ENCODE measurements at regions not wholly inside any gene's neighbourhood (a gene's known extent, or its start where the extent isn't known, plus 50 kb on each side); places are given as distances from the start of the nearest gene placed in this dataset.

- Histone ChIP-seq H3K9me2 (replicated peaks; ENCODE audit: control insufficient read depth, low read length) (no peaks in the 10 kb centered on the region), H3K9me3 (ENCODE audit: control insufficient read depth, insufficient read depth, low read length) (no peaks in the 10 kb centered on the region), H3K4me3 (ENCODE audit: low read length) (no peak overlapping the region), H3K36me3 (ENCODE audit: control insufficient read depth, low read length) (no peaks in the 10 kb centered on the region), H3K4me2 (ENCODE audit: low read length) (no peak overlapping the region), H3K27ac (ENCODE audit: low read depth, low read length) (no peak overlapping the region), H3K27me3 (ENCODE audit: control insufficient read depth, low read length) (no peaks in the 10 kb centered on the region), H3F3A (ENCODE audit: control insufficient read depth, insufficient read depth) (no peaks in the 10 kb centered on the region), H3K79me2 (ENCODE audit: control insufficient read depth, low read length) (no peaks in the 10 kb centered on the region), H3K4me1 (ENCODE audit: control insufficient read depth, low read length) (no peaks in the 10 kb centered on the region), H4K20me1 (ENCODE audit: control insufficient read depth, insufficient read depth, low read depth, low read length) (no peaks in the 10 kb centered on the region)
- no peak for TF ChIP-seq EZH2phosphoT487 (IDR thresholded peaks at IDR 0.05; ENCODE audit: borderline replicate concordance, low read length)
- TF ChIP-seq, protein P1, sequence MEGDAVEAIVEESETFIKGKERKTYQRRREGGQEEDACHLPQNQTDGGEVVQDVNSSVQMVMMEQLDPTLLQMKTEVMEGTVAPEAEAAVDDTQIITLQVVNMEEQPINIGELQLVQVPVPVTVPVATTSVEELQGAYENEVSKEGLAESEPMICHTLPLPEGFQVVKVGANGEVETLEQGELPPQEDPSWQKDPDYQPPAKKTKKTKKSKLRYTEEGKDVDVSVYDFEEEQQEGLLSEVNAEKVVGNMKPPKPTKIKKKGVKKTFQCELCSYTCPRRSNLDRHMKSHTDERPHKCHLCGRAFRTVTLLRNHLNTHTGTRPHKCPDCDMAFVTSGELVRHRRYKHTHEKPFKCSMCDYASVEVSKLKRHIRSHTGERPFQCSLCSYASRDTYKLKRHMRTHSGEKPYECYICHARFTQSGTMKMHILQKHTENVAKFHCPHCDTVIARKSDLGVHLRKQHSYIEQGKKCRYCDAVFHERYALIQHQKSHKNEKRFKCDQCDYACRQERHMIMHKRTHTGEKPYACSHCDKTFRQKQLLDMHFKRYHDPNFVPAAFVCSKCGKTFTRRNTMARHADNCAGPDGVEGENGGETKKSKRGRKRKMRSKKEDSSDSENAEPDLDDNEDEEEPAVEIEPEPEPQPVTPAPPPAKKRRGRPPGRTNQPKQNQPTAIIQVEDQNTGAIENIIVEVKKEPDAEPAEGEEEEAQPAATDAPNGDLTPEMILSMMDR (IDR thresholded peaks at IDR 0.05; ENCODE audit: low read depth, low read length, poor library complexity, severe bottlenecking): no peak
These were observed 315.0 kb downstream of the PPP1R2C start for GRCh38 chrX:42462917-42463316.

- no peaks in the 10 kb centered on the region for H3K27me3 ChIP-seq (ENCODE audit: control insufficient read depth, low read length)
- no peaks in the 10 kb centered on the region for H3K36me3 ChIP-seq (ENCODE audit: control insufficient read depth, low read length)
- no peaks in the 10 kb centered on the region for H3K4me1 ChIP-seq (ENCODE audit: control insufficient read depth, low read length)
- no peak overlapping the region for H3K4me2 ChIP-seq (ENCODE audit: low read length)
- no peak overlapping the region for H3K4me3 ChIP-seq (ENCODE audit: low read length)
- H3F3A ChIP-seq (ENCODE audit: control insufficient read depth, insufficient read depth): no peaks in the 10 kb centered on the region
- TF ChIP-seq, protein P1 (IDR thresholded peaks at IDR 0.05; ENCODE audit: low read depth, low read length, poor library complexity, severe bottlenecking): no peak
- no peak for TF ChIP-seq EZH2phosphoT487 (IDR thresholded peaks at IDR 0.05; ENCODE audit: borderline replicate concordance, low read length)
- no peaks in the 10 kb centered on the region for H3K9me3 ChIP-seq (ENCODE audit: control insufficient read depth, insufficient read depth, low read length)
- no peaks in the 10 kb centered on the region for H3K79me2 ChIP-seq (ENCODE audit: control insufficient read depth, low read length)
- H3K9me2 ChIP-seq (replicated peaks; ENCODE audit: control insufficient read depth, low read length): no peaks in the 10 kb centered on the region
- H3K27ac ChIP-seq (ENCODE audit: low read depth, low read length): no peak overlapping the region
- H4K20me1 ChIP-seq (ENCODE audit: control insufficient read depth, insufficient read depth, low read depth, low read length): no peaks in the 10 kb centered on the region
These were observed 317.3 kb downstream of the PPP1R2C start for GRCh38 chrX:42460706-42461105.

GRCh38 chrX:42459735-42460134, 318.2 kb downstream of the PPP1R2C start:
- H3K27ac ChIP-seq (ENCODE audit: low read depth, low read length): no peak overlapping the region
- no peaks in the 10 kb centered on the region for H4K20me1 ChIP-seq (ENCODE audit: control insufficient read depth, insufficient read depth, low read depth, low read length)
- no peaks in the 10 kb centered on the region for H3K36me3 ChIP-seq (ENCODE audit: control insufficient read depth, low read length)
- no peaks in the 10 kb centered on the region for H3K79me2 ChIP-seq (ENCODE audit: control insufficient read depth, low read length)
- H3K9me3 ChIP-seq (ENCODE audit: control insufficient read depth, insufficient read depth, low read length): no peaks in the 10 kb centered on the region
- no peak overlapping the region for H3K4me3 ChIP-seq (ENCODE audit: low read length)
- TF ChIP-seq, protein P1 (IDR thresholded peaks at IDR 0.05; ENCODE audit: low read depth, low read length, poor library complexity, severe bottlenecking): no peak
- TF ChIP-seq EZH2phosphoT487 (IDR thresholded peaks at IDR 0.05; ENCODE audit: borderline replicate concordance, low read length): no peak
- no peak overlapping the region for H3K4me2 ChIP-seq (ENCODE audit: low read length)
- no peaks in the 10 kb centered on the region for H3F3A ChIP-seq (ENCODE audit: control insufficient read depth, insufficient read depth)
- no peaks in the 10 kb centered on the region for H3K27me3 ChIP-seq (ENCODE audit: control insufficient read depth, low read length)
- H3K4me1 ChIP-seq (ENCODE audit: control insufficient read depth, low read length): no peaks in the 10 kb centered on the region
- no peaks in the 10 kb centered on the region for H3K9me2 ChIP-seq (replicated peaks; ENCODE audit: control insufficient read depth, low read length)
